ENCODE measurements at regions not wholly inside any gene's neighbourhood (a gene's known extent, or its start where the extent isn't known, plus 50 kb on each side); places are given as distances from the start of the nearest gene placed in this dataset.
"Not testable (repeated sequence)": the region's sequence is repeated elsewhere in the genome, so short reads cannot be mapped to it uniquely, and the experiment has no call there.

- no peak for DNase-seq
- no peak overlapping the region for H3K4me3 Mint-ChIP-seq
- H3K4me1 Mint-ChIP-seq (ENCODE audit: low read depth): peaks cover 4% of the 10 kb centered on the region
These were observed 97.8 kb upstream of the AKAP13 start for GRCh38 chr15:85282504-85283115.

GRCh38 chr15:85283815-85284214 lies 96.6 kb upstream of the AKAP13 start:
- not testable (repeated sequence) for H3K36me3 Mint-ChIP-seq (ENCODE audit: low read depth); H3K4me3 Mint-ChIP-seq; H3K4me1 Mint-ChIP-seq (ENCODE audit: low read depth); H3K9me3 Mint-ChIP-seq; DNase-seq; H3K27ac Mint-ChIP-seq; H3K27me3 Mint-ChIP-seq

More at GRCh38 chr15:85282504-85283115, 97.8 kb upstream of the AKAP13 start:
- no peaks in the 10 kb centered on the region for H3K9me3 Mint-ChIP-seq
- no peaks in the 10 kb centered on the region for H3K27me3 Mint-ChIP-seq
- no peak overlapping the region for H3K27ac Mint-ChIP-seq
- H3K36me3 Mint-ChIP-seq (ENCODE audit: low read depth): no peaks in the 10 kb centered on the region

- H3K27me3 Mint-ChIP-seq: no peaks in the 10 kb centered on the region
- H3K9me3 Mint-ChIP-seq: no peaks in the 10 kb centered on the region
- H3K4me1 Mint-ChIP-seq (ENCODE audit: low read depth): peaks cover 4% of the 10 kb centered on the region
- no peak overlapping the region for H3K27ac Mint-ChIP-seq
- no peak for DNase-seq
- no peak overlapping the region for H3K4me3 Mint-ChIP-seq
- no peaks in the 10 kb centered on the region for H3K36me3 Mint-ChIP-seq (ENCODE audit: low read depth)
These were observed 95.9 kb upstream of the AKAP13 start for GRCh38 chr15:85284497-85284896.

GRCh38 chr15:85289677-85290365 lies 90.6 kb upstream of the AKAP13 start:
- no peaks in the 10 kb centered on the region for H3K4me1 Mint-ChIP-seq (ENCODE audit: low read depth)
- H3K36me3 Mint-ChIP-seq (ENCODE audit: low read depth): no peaks in the 10 kb centered on the region
- DNase-seq: no peak
- no peak overlapping the region for H3K27ac Mint-ChIP-seq
- H3K4me3 Mint-ChIP-seq: no peak overlapping the region
- peaks cover 2% of the 10 kb centered on the region for H3K27me3 Mint-ChIP-seq
- no peaks in the 10 kb centered on the region for H3K9me3 Mint-ChIP-seq

- not testable (repeated sequence) for DNase-seq; H3K36me3 Mint-ChIP-seq (ENCODE audit: low read depth); H3K9me3 Mint-ChIP-seq; H3K4me3 Mint-ChIP-seq; H3K27ac Mint-ChIP-seq; H3K27me3 Mint-ChIP-seq
- peaks cover 13% of the 10 kb centered on the region for H3K4me1 Mint-ChIP-seq (ENCODE audit: low read depth)
These were observed 87.8 kb upstream of the AKAP13 start for GRCh38 chr15:85292583-85292982.

- Mint-ChIP-seq H3K9me3 (no peaks in the 10 kb centered on the region), H3K4me1 (ENCODE audit: low read depth) (peaks cover 13% of the 10 kb centered on the region), H3K36me3 (ENCODE audit: low read depth) (no peaks in the 10 kb centered on the region), H3K27ac (peak overlapping the region; percentile 35), H3K27me3 (no peaks in the 10 kb centered on the region), H3K4me3 (peak overlapping the region; percentile 48)
- peak; percentile 67 for DNase-seq
These were observed 83.6 kb upstream of the AKAP13 start for GRCh38 chr15:85296615-85297402.

- Mint-ChIP-seq H3K36me3 (ENCODE audit: low read depth) (no peaks in the 10 kb centered on the region), H3K9me3 (no peaks in the 10 kb centered on the region), H3K27me3 (no peaks in the 10 kb centered on the region), H3K27ac (no peak overlapping the region), H3K4me1 (ENCODE audit: low read depth) (peaks cover 17% of the 10 kb centered on the region), H3K4me3 (no peak overlapping the region)
- DNase-seq: no peak
These were observed 82.9 kb upstream of the AKAP13 start for GRCh38 chr15:85297537-85297936.

GRCh38 chr15:85298366-85298765 lies 82.0 kb upstream of the AKAP13 start:
- H3K27ac Mint-ChIP-seq: no peak overlapping the region
- H3K9me3 Mint-ChIP-seq: no peaks in the 10 kb centered on the region
- no peaks in the 10 kb centered on the region for H3K27me3 Mint-ChIP-seq
- H3K4me3 Mint-ChIP-seq: no peak overlapping the region
- H3K4me1 Mint-ChIP-seq (ENCODE audit: low read depth): peaks cover 17% of the 10 kb centered on the region
- DNase-seq: no peak
- no peaks in the 10 kb centered on the region for H3K36me3 Mint-ChIP-seq (ENCODE audit: low read depth)

- H3K9me3 Mint-ChIP-seq: no peaks in the 10 kb centered on the region
- H3K27me3 Mint-ChIP-seq: no peaks in the 10 kb centered on the region
- no peak overlapping the region for H3K4me3 Mint-ChIP-seq
- H3K36me3 Mint-ChIP-seq (ENCODE audit: low read depth): no peaks in the 10 kb centered on the region
- no peak overlapping the region for H3K27ac Mint-ChIP-seq
- peaks cover 17% of the 10 kb centered on the region for H3K4me1 Mint-ChIP-seq (ENCODE audit: low read depth)
- DNase-seq: no peak
These were observed 81.5 kb upstream of the AKAP13 start for GRCh38 chr15:85298941-85299340.

GRCh38 chr15:85302271-85302670 lies 78.1 kb upstream of the AKAP13 start:
- Mint-ChIP-seq H3K4me1 (ENCODE audit: low read depth) (peaks cover 6% of the 10 kb centered on the region), H3K27ac (no peak overlapping the region), H3K36me3 (ENCODE audit: low read depth) (no peaks in the 10 kb centered on the region), H3K27me3 (no peaks in the 10 kb centered on the region), H3K9me3 (no peaks in the 10 kb centered on the region), H3K4me3 (no peak overlapping the region)
- DNase-seq: no peak

GRCh38 chr15:85305050-85305449 lies 75.4 kb upstream of the AKAP13 start:
- Mint-ChIP-seq H3K27ac (no peak overlapping the region), H3K9me3 (no peaks in the 10 kb centered on the region), H3K4me1 (ENCODE audit: low read depth) (peaks cover 16% of the 10 kb centered on the region), H3K27me3 (no peaks in the 10 kb centered on the region), H3K36me3 (ENCODE audit: low read depth) (no peaks in the 10 kb centered on the region), H3K4me3 (no peak overlapping the region)
- no peak for DNase-seq

GRCh38 chr15:85306946-85307686 lies 73.3 kb upstream of the AKAP13 start:
- H3K4me3 Mint-ChIP-seq: no peak overlapping the region
- H3K27ac Mint-ChIP-seq: no peak overlapping the region
- H3K36me3 Mint-ChIP-seq (ENCODE audit: low read depth): no peaks in the 10 kb centered on the region
- no peak for DNase-seq
- H3K4me1 Mint-ChIP-seq (ENCODE audit: low read depth): peaks cover 18% of the 10 kb centered on the region
- H3K9me3 Mint-ChIP-seq: no peaks in the 10 kb centered on the region
- no peaks in the 10 kb centered on the region for H3K27me3 Mint-ChIP-seq

GRCh38 chr15:85307687-85308045 lies 72.7 kb upstream of the AKAP13 start:
- H3K36me3 Mint-ChIP-seq (ENCODE audit: low read depth): no peaks in the 10 kb centered on the region
- DNase-seq: no peak
- no peak overlapping the region for H3K27ac Mint-ChIP-seq
- no peaks in the 10 kb centered on the region for H3K27me3 Mint-ChIP-seq
- peaks cover 19% of the 10 kb centered on the region for H3K4me1 Mint-ChIP-seq (ENCODE audit: low read depth)
- H3K9me3 Mint-ChIP-seq: no peaks in the 10 kb centered on the region
- H3K4me3 Mint-ChIP-seq: no peak overlapping the region

GRCh38 chr15:85311647-85312046 lies 68.8 kb upstream of the AKAP13 start:
- Mint-ChIP-seq H3K27ac (no peak overlapping the region), H3K9me3 (no peaks in the 10 kb centered on the region), H3K27me3 (no peaks in the 10 kb centered on the region), H3K4me3 (no peak overlapping the region), H3K36me3 (ENCODE audit: low read depth) (no peaks in the 10 kb centered on the region), H3K4me1 (ENCODE audit: low read depth) (peaks cover 54% of the 10 kb centered on the region)
- no peak for DNase-seq

All from activated T-cell treated with anti-CD3 and anti-CD28 coated beads, Interleukin-2, amount 50 U/mL, for 24 hours (primary cell).